ENCODE measurements at regions not wholly inside any gene's neighbourhood (a gene's known extent, or its start where the extent isn't known, plus 50 kb on each side); places are given as distances from the start of the nearest gene placed in this dataset.

- DNase-seq, result no peak
These were observed 209.6 kb upstream of the DTNBP1 start for GRCh38 chr6:15872241-15873103.

GRCh38 chr6:15871276-15871675, 208.4 kb upstream of the DTNBP1 start:
- DNase-seq, result no peak

- DNase-seq, result no peak
These were observed 207.7 kb upstream of the DTNBP1 start for GRCh38 chr6:15870333-15871043.

GRCh38 chr6:15864708-15865062, 201.9 kb upstream of the DTNBP1 start:
- no peak for DNase-seq

- no peak for DNase-seq
These were observed 201.3 kb upstream of the DTNBP1 start for GRCh38 chr6:15864038-15864707.

GRCh38 chr6:15862810-15863209, 200.0 kb upstream of the DTNBP1 start:
- DNase-seq, result no peak

- no peak for DNase-seq
These were observed 198.7 kb upstream of the DTNBP1 start for GRCh38 chr6:15861486-15861885.

GRCh38 chr6:15854826-15855710, 192.2 kb upstream of the DTNBP1 start:
- no peak for DNase-seq

GRCh38 chr6:15854378-15854777, 191.6 kb upstream of the DTNBP1 start:
- no peak for DNase-seq

- DNase-seq, result no peak
These were observed 190.4 kb upstream of the DTNBP1 start for GRCh38 chr6:15853259-15853658.

GRCh38 chr6:15852289-15852688, 189.5 kb upstream of the DTNBP1 start:
- DNase-seq, result no peak

GRCh38 chr6:15849395-15849794, 186.6 kb upstream of the DTNBP1 start:
- DNase-seq, result no peak

- no peak for DNase-seq
These were observed 182.7 kb upstream of the DTNBP1 start for GRCh38 chr6:15845492-15845891.

- no peak for DNase-seq
These were observed 180.9 kb upstream of the DTNBP1 start for GRCh38 chr6:15843764-15844163.

- no peak for DNase-seq
These were observed 180.4 kb upstream of the DTNBP1 start for GRCh38 chr6:15843226-15843625.

GRCh38 chr6:15842727-15843117, 179.9 kb upstream of the DTNBP1 start:
- DNase-seq, result no peak

- no peak for DNase-seq
These were observed 179.3 kb upstream of the DTNBP1 start for GRCh38 chr6:15841937-15842726.

GRCh38 chr6:15839969-15840541, 177.2 kb upstream of the DTNBP1 start:
- DNase-seq, result no peak

GRCh38 chr6:15837205-15837604, 174.4 kb upstream of the DTNBP1 start:
- DNase-seq, result no peak

- no peak for DNase-seq
These were observed 170.0 kb upstream of the DTNBP1 start for GRCh38 chr6:15832841-15833240.

- no peak for DNase-seq
These were observed 166.3 kb upstream of the DTNBP1 start for GRCh38 chr6:15829156-15829555.

Data from amniotic stem cell (primary cell).